ENCODE measurements at regions not wholly inside any gene's neighbourhood (a gene's known extent, or its start where the extent isn't known, plus 50 kb on each side); places are given as distances from the start of the nearest gene placed in this dataset.

- TF ChIP-seq CTCF (IDR thresholded peaks at IDR 0.05) (no peak), POLR2A (IDR thresholded peaks at IDR 0.05; ENCODE audit: low read length) (no peak), KDM1A (IDR thresholded peaks at IDR 0.05; ENCODE audit: low read depth) (no peak), SMC3 (IDR thresholded peaks at IDR 0.05) (no peak), ESRRA (IDR thresholded peaks at IDR 0.05; ENCODE audit: borderline replicate concordance, low read length) (no peak), MAFK (IDR thresholded peaks at IDR 0.05; ENCODE audit: partially characterized antibody) (no peak), PBX3 (IDR thresholded peaks at IDR 0.05) (no peak), REST (IDR thresholded peaks at IDR 0.05) (no peak), EHF (CRISPR knock-in tag; IDR thresholded peaks at IDR 0.05) (no peak), RAD21 (conservative IDR thresholded peaks at IDR 0.05 in 1 of 2, IDR thresholded peaks at IDR 0.05 in 1 of 2) (no peak), RFX5 (IDR thresholded peaks at IDR 0.05) (no peak), HES2 (IDR thresholded peaks at IDR 0.05) (no peak), E2F6 (IDR thresholded peaks at IDR 0.05; ENCODE audit: borderline replicate concordance, low read depth) (no peak), ELK1 (IDR thresholded peaks at IDR 0.05; ENCODE audit: low read depth, low read length) (no peak)
Measured at GRCh38 chr3:127136024-127136600, 56.8 kb upstream of the PRR23E start.

Data from A549 (cell line).